ENCODE measurements at regions not wholly inside any gene's neighbourhood (a gene's known extent, or its start where the extent isn't known, plus 50 kb on each side); places are given as distances from the start of the nearest gene placed in this dataset.

- TF ChIP-seq POLR2A (IDR thresholded peaks at IDR 0.05): no peak
- no peak for TF ChIP-seq CTCF (IDR thresholded peaks at IDR 0.05)
These were observed 477.6 kb downstream of the NTRK2 start for GRCh38 chr9:85147046-85147640.

Measured in transverse colon (tissue), 3 donors.